ENCODE measurements at regions not wholly inside any gene's neighbourhood (a gene's known extent, or its start where the extent isn't known, plus 50 kb on each side); places are given as distances from the start of the nearest gene placed in this dataset.

- Histone ChIP-seq H3K14ac (ENCODE audit: insufficient read depth, low read length) (no peak overlapping the region), H4K91ac (ENCODE audit: insufficient read length, low read depth, low read length) (no peak overlapping the region), H3K9ac (ENCODE audit: extremely low read depth, insufficient read length, low read length) (no peak overlapping the region), H3K4ac (ENCODE audit: low read depth, low read length) (no peak overlapping the region), H3K27me3 (ENCODE audit: insufficient read depth, low read length) (no peaks in the 10 kb centered on the region), H3K23me2 (ENCODE audit: insufficient read length, low read depth, low read length, poor library complexity, severe bottlenecking) (no peaks in the 10 kb centered on the region), H3K18ac (ENCODE audit: insufficient read length, low read depth, low read length) (no peak overlapping the region), H3K27ac (ENCODE audit: insufficient read length, low read depth, low read length) (no peak overlapping the region), H2BK20ac (ENCODE audit: low read depth, low read length, poor library complexity, severe bottlenecking) (no peak overlapping the region), H2BK15ac (ENCODE audit: low read depth, low read length) (no peak overlapping the region), H3K4me1 (ENCODE audit: insufficient read depth, low read length) (no peaks in the 10 kb centered on the region; the same call in 1 of the 2 replicates), H4K20me1 (ENCODE audit: control insufficient read depth, insufficient read depth, insufficient read length) (no peaks in the 10 kb centered on the region), H3K9me3 (ENCODE audit: control insufficient read depth, low read depth, low read length) (no peaks in the 10 kb centered on the region), H3K56ac (ENCODE audit: insufficient read length, low read depth, low read length) (no peak overlapping the region), H3T11ph (ENCODE audit: low read length) (no peak overlapping the region), H3K79me1 (ENCODE audit: insufficient read depth, low read depth, low read length, poor library complexity, severe bottlenecking) (peaks cover 10% of the 10 kb centered on the region), H3K79me2 (ENCODE audit: insufficient read depth, low read length) (peaks cover 15% of the 10 kb centered on the region; the same call in 1 of the 2 replicates), H2BK5ac (ENCODE audit: insufficient read length, low read length) (no peak overlapping the region), H3K23ac (ENCODE audit: insufficient read length, low read depth, low read length) (no peak overlapping the region), H2BK12ac (ENCODE audit: insufficient read length, low read depth, low read length) (no peak overlapping the region), H4K5ac (ENCODE audit: insufficient read length, low read depth, low read length) (no peak overlapping the region), H3K4me2 (ENCODE audit: insufficient read depth, insufficient read length, low read length) (no peak overlapping the region), H2BK120ac (ENCODE audit: low read depth, low read length, poor library complexity, severe bottlenecking) (no peak overlapping the region), H2AFZ (ENCODE audit: low read length) (no peak overlapping the region), H2AK5ac (ENCODE audit: insufficient read length, low read length) (no peak overlapping the region), H4K8ac (replicated peaks; ENCODE audit: insufficient read length, low read depth, low read length) (no peak overlapping the region)
- no peak for DNase-seq
- peaks cover 4 to 10% (median 10%) of the 10 kb centered on the region in 3 experiments; a peak in 5 of 7 replicates for H3K36me3 Mint-ChIP-seq (ENCODE audit: insufficient read depth in 1 of 3, low read depth in 3 of 3)
- WGBS (ENCODE audit: extremely low coverage, insufficient read length, low lambda C conversion rate): no CpG with 5 or more reads among the region's 3 CpGs
- H3K9me3 Mint-ChIP-seq: no peaks in the 10 kb centered on the region
- H3K27me3 Mint-ChIP-seq (ENCODE audit: low read depth): no peaks in the 10 kb centered on the region; the same call in 1 of the 2 replicates
- H3K4me1 Mint-ChIP-seq: peaks cover 11% of the 10 kb centered on the region in 2 experiments
- H3K27ac Mint-ChIP-seq: no peak overlapping the region; a peak in 1 of 7 replicates
- no peak overlapping the region for H3K4me3 Mint-ChIP-seq
- no peak for TF ChIP-seq CTCF (conservative IDR thresholded peaks at IDR 0.05)
Measured at GRCh38 chr14:71341156-71341555, 433.9 kb downstream of the PCNX1 start.
